Cerebellar cortex (tissue), 1 donor: ENCODE measurements at regions not wholly inside any gene's neighbourhood (a gene's known extent, or its start where the extent isn't known, plus 50 kb on each side); places are given as distances from the start of the nearest gene placed in this dataset.

Experiments
- DNase-seq: peaks from one replicate; pipeline ENCODE4 v3.0.0-alpha.2; 2015; ENCODE audit warnings: low spot score

DNA sequence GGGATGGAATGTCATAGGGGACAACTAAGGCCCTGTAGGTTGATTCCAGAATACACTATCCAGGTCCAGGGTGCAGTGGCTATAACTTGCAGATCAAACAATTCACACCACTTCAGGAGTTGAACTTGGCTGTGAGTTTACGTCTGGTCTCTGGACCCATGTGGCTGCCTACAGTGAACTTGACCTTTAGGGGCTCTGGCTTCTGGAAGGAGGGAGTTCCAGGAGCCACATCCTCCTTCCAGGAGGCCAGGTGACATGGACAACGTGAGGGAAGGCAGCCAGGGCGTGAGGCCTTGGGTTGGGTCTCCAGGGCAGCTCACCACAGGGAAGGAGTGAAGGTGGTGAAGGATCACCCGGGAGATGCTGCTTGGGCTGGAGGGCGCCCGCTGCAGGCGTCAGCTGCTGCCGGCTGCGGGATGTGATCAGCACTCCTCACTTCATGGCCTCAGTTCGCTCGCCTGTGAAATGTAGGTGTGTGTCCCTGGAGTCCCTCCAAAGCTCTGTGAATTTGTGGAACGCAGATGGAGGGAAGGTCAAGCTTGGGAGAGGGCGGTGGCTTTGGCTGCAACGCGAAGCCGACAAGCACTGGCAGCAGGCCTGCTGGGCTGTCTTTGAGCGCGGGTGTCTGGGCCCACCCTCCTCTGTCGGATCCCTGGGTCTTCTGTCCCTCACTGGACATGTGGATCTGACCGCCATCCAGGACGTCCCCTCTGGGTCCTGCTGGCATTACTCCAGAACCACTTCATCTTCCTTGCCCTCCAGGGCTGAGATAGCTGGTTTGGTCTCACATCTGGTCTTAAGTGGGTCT lies 146.5 kb downstream of the GLI2 start:
- DNase-seq, result no peak

GRCh38 chr2:120883607-120884440 lies 148.2 kb downstream of the GLI2 start:
- no peak for DNase-seq

- DNase-seq, result no peak
Measured at GRCh38 chr2:120884472-120885290, 149.0 kb downstream of the GLI2 start.

GRCh38 chr2:120885321-120885720 lies 149.7 kb downstream of the GLI2 start:
- no peak for DNase-seq

- no peak for DNase-seq
Measured at GRCh38 chr2:120885749-120886148, 150.1 kb downstream of the GLI2 start.

- peak; percentile 37 for DNase-seq
Measured at GRCh38 chr2:120886534-120887319, 151.1 kb downstream of the GLI2 start.

DNA sequence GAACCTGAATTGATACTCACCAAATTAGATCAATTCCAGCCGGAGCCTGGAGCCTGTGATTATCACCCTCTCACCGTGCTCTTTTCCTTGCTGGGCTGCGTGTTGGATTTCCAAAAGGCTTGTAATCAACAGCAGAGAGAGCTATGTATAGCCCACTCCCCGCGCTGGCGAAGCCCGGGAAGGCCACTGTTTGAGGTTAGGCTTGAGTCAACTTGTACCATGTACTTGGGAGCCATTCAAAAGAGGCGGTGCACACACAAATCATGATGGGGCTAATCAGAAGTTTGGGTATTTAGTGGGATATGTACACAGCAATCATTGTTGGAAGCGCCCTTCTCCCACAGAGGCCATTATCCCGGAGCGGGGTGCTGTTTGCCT lies 151.6 kb downstream of the GLI2 start:
- DNase-seq, result no peak

DNA sequence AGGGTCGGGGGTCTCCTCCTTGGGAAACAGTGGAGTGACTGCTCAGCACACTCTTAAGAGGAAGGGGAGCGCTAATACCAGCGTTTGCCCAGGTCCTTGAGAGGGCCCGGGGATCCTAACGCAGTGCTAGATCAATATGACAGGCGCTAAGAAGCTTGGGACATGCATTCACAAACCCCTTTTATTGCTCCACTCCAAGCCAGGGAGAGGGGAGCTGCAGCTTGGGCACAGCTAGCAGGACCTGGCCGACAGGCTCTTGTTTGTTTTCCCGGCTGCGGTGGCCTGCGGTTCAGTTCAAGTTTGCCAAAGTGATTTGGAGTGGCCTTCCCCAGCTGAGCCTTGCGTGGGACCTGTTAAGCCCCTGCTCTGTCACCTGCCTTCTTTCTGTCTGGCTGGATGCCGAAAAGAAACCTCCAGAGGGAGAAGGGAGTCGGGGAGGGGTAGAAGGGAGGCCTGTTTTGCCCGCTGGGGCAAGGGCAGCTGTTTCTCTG lies 152.1 kb downstream of the GLI2 start:
- DNase-seq, result no peak

DNA sequence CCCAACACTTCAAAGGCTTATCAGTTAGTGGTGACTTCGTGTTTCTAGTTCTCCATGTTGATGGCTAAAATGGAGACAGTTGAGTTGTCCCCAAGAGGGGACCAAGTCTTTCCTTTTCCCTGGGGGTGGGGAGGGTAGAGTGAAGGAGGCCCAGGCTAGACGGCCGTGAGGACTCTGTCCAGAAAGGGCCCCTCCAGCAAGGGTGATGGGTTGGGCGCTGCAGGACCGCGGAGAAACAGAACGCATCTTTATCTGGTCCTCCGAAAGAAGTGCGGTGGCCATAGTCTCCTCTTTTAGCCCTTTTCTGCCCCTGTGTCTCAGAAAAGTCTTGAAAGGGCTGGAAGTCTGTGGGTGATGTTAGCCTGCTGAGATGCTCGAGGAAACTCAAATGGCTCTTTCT lies 153.2 kb downstream of the GLI2 start:
- DNase-seq, result no peak

GRCh38 chr2:120889936-120890335 lies 154.3 kb downstream of the GLI2 start:
- DNase-seq, result no peak

DNA sequence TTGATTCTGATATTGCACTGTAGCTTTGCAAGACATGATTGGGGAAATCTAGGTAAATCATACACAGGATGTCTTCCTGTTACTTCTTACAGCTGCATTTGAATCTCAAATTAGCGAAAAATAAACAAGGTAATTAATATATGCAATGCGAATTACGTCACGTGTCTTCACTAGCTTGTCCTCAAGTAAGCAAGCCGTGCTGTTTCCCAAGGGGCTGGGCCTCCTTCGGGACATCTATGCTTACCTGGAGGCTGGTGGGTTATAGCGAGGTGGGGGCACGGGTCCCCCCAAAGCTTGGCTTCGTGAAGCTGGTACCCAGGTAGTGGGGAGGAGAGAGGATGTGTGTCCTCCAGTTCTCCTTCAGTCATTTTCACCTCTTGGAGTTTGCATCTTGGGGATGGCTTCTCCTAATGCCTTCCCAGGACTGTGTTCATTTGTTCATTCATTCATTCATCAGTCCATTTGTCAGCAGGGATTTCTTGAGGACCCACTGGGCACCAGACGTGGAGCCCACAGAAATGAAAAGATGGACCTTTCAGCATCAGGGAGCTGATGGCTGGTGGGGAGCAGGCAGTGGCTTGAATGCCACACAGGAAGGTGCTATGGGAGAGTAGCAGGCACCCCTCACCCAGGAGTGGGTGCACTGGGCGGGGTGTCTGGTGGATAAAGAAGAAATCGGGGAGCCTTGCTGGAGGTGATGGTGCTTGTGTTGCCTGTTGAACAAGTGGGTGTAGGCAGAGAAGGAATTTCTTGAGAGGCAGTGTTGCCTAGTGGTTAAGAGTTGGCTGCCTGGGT lies 155.1 kb downstream of the GLI2 start:
- no peak for DNase-seq

DNA sequence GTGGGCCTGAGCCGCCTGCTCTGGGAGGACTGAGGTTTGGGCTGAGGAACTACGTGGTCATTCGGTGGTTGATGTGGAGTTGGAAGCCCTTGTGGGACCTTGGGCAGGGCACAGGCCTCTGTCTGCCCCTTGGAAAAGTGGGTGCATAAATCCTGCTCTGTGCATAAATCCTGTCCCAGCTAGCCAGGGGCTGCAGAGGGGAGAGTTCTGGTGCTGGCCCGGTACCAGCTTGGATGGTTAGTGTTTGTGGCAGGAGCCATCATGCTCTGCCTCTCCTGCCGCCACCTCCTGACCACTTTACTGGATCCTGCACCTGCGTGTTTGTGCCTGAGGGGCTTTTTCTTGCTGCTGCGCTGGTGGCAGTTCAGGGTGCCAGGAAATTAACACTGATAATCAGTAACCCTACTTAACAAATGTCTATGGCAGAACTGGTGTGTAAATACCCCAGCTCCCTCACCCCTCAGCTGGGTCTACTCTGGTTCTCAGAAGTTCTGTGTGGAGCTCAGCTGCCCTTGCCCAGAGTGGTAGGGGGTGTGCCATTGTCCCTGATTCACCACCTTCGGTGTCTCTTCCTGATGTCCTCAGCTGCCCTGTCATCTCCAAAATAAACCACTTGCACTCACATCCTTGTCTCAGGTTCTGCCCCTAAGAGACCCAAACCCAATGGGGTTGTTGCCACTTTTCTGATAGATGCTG lies 156.8 kb downstream of the GLI2 start:
- DNase-seq, result no peak

DNA sequence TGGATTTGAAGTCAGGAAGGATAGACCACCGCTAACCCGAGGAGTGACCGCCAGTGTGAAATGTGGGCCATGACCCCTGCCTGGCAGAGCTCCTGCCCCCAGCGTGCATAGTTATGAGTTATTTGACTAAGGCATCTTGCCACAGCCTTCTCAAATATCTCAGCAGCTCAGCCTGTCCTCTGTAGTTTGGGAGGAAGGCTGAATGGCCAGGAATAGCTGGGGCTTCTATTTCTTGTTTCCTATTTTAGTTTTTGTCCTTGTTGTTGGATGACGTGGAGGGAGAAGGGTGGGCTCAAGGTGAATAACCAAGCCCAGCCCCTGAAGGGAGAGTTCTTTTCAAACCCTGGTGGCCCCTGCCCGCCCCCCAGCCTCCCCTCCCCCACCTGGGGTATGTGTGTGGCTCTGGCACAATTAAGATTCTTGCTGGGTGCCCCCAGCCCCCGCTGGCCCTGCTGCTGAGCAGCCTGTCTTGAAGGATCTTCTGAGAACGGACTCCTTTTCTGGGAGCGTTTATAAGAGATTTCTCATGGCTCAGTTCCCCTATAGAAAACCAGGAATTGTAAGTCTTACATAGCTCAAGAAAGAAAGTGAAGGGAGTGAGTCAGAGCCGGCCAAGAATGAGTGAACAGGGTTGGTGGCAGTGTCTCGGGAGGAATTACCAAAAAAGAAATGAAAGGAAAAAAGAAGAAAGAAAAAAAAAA lies 157.4 kb downstream of the GLI2 start:
- DNase-seq, result no peak

- no peak for DNase-seq
Measured at GRCh38 chr2:120893811-120894584, 158.3 kb downstream of the GLI2 start.

- no peak for DNase-seq
Measured at GRCh38 chr2:120894966-120895365, 159.3 kb downstream of the GLI2 start.

DNA sequence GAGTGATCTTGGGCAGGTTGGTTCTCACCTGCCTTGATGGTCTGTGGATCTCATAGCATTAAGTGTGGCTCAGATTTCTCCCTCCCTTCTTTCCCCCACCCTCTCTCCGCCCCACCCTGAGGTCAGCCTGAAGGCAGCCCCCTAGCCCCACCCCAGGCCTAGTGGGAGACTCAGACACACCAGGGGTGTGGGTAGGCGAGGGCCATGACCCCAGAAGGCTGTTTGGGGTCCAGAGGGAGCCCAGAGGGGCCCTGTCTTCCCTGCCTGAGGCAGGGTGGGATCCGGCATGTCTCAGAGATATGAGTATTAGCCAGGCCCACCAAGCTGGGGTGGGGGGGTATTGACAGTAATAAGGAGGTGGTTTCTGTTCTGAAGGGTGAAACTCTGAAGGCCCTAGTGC lies 160.5 kb downstream of the GLI2 start:
- no peak for DNase-seq

GRCh38 chr2:120896901-120897300 lies 161.2 kb downstream of the GLI2 start:
- no peak for DNase-seq

- DNase-seq, result no peak
Measured at GRCh38 chr2:120897399-120897798, 161.7 kb downstream of the GLI2 start.

GRCh38 chr2:120898496-120898895 lies 162.8 kb downstream of the GLI2 start:
- no peak for DNase-seq
